ENCODE measurements at regions not wholly inside any gene's neighbourhood (a gene's known extent, or its start where the extent isn't known, plus 50 kb on each side); places are given as distances from the start of the nearest gene placed in this dataset.
"Not testable (repeated sequence)": the region's sequence is repeated elsewhere in the genome, so short reads cannot be mapped to it uniquely, and the experiment has no call there.

GRCh38 chr6:80579391-80580023, 473.0 kb downstream of the BCKDHB start:
- Histone ChIP-seq H3K36me3 (ENCODE audit: insufficient read depth, low read length, poor library complexity, severe bottlenecking) (no peaks in the 10 kb centered on the region), H3K27ac (ENCODE audit: low read depth, low read length, poor library complexity, severe bottlenecking) (no peak overlapping the region), H3K9me3 (ENCODE audit: low read depth, low read length, poor library complexity, severe bottlenecking) (no peaks in the 10 kb centered on the region), H3K27me3 (replicated peaks; ENCODE audit: insufficient read depth, low read depth, low read length, poor library complexity) (no peaks in the 10 kb centered on the region), H3K4me3 (ENCODE audit: low read depth, low read length, poor library complexity, severe bottlenecking) (no peak overlapping the region), H3K4me1 (ENCODE audit: insufficient read depth, low read length, poor library complexity, severe bottlenecking) (no peaks in the 10 kb centered on the region)
- ChIA-PET POLR2A (ENCODE audit: low non-redundant PET) (no interaction called here), CTCF (no interaction called here)
- DNase-seq (ENCODE audit: low spot score): no peak
- intact Hi-C loops (cut with micrococcal nuclease; ENCODE audit: unreplicated experiment): no loop called here
- BruUV-seq (replicated peaks): no TSS peak
- no peak for TF ChIP-seq CTCF (conservative IDR thresholded peaks at IDR 0.05; ENCODE audit: low read depth, low read length)
- TF ChIP-seq EZH2 (IDR thresholded peaks at IDR 0.05; ENCODE audit: borderline replicate concordance, low read depth, low read length, poor library complexity, severe bottlenecking): no peak

DNA sequence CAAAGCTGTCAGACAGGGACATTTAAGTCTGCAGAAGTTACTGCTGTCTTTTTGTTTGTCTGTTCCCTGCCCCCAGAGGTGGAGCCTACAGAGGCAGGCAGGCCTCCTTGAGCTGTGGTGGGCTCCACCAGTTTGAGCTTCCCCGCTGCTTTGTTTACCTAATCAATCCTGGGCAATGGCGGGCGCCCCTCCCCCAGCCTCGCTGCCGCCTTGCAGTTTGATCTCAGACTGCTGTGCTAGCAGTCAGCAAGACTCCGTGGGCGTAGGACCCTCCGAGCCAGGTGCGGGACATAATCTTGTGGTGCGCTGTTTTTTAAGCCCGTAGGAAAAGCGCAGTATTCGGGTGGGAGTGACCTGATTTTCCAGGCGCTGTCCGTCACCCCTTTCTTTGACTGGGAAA, 466.8 kb downstream of the BCKDHB start:
- intact Hi-C loops (cut with micrococcal nuclease; ENCODE audit: unreplicated experiment); H3K4me1 ChIP-seq (ENCODE audit: insufficient read depth, low read length, poor library complexity, severe bottlenecking); BruUV-seq (replicated peaks); CTCF ChIA-PET; H3K9me3 ChIP-seq (ENCODE audit: low read depth, low read length, poor library complexity, severe bottlenecking); H3K27ac ChIP-seq (ENCODE audit: low read depth, low read length, poor library complexity, severe bottlenecking); H3K27me3 ChIP-seq (replicated peaks; ENCODE audit: insufficient read depth, low read depth, low read length, poor library complexity); DNase-seq (ENCODE audit: low spot score); H3K4me3 ChIP-seq (ENCODE audit: low read depth, low read length, poor library complexity, severe bottlenecking); H3K36me3 ChIP-seq (ENCODE audit: insufficient read depth, low read length, poor library complexity, severe bottlenecking); POLR2A ChIA-PET (ENCODE audit: low non-redundant PET): not testable (repeated sequence)

DNA sequence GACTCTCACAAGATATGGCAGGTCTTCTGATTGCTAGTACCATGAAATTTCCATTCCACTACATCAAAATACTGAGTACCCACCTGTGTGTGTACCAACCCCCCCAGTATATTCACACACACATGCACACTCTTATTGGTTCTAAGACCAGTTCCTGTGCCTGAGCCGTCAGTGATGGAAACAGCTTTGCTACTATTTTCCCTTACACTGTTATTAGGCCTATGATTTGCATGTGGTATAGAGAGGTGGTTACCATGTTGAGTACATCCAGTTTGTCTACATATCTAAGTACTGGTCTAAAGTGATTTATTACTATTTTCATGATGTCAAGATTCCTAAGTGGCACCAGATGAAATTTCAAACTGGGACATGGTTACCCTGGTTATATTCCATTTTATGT, 459.9 kb downstream of the BCKDHB start:
- ChIA-PET POLR2A (ENCODE audit: low non-redundant PET) (interaction anchor here (0.6 kb wide), 1 partner anchor 18 kb away, joined by 3 read pairs; no protein-coding TSS in a partner anchor), CTCF (no interaction called here)
- H3K27ac ChIP-seq (ENCODE audit: low read depth, low read length, poor library complexity, severe bottlenecking): no peak overlapping the region
- BruUV-seq (replicated peaks): no TSS peak
- no peak overlapping the region for H3K4me3 ChIP-seq (ENCODE audit: low read depth, low read length, poor library complexity, severe bottlenecking)
- intact Hi-C loops (cut with micrococcal nuclease; ENCODE audit: unreplicated experiment): no loop called here
- no peaks in the 10 kb centered on the region for H3K36me3 ChIP-seq (ENCODE audit: insufficient read depth, low read length, poor library complexity, severe bottlenecking)
- no peaks in the 10 kb centered on the region for H3K27me3 ChIP-seq (replicated peaks; ENCODE audit: insufficient read depth, low read depth, low read length, poor library complexity)
- no peak for TF ChIP-seq CTCF (conservative IDR thresholded peaks at IDR 0.05; ENCODE audit: low read depth, low read length)
- no peak for TF ChIP-seq EZH2 (IDR thresholded peaks at IDR 0.05; ENCODE audit: borderline replicate concordance, low read depth, low read length, poor library complexity, severe bottlenecking)
- no peak for DNase-seq (ENCODE audit: low spot score)
- H3K9me3 ChIP-seq (ENCODE audit: low read depth, low read length, poor library complexity, severe bottlenecking): no peaks in the 10 kb centered on the region
- no peaks in the 10 kb centered on the region for H3K4me1 ChIP-seq (ENCODE audit: insufficient read depth, low read length, poor library complexity, severe bottlenecking)

GRCh38 chr6:80553071-80553740, 446.7 kb downstream of the BCKDHB start:
- Histone ChIP-seq H3K9me3 (ENCODE audit: low read depth, low read length, poor library complexity, severe bottlenecking) (no peaks in the 10 kb centered on the region), H3K4me1 (ENCODE audit: insufficient read depth, low read length, poor library complexity, severe bottlenecking) (no peaks in the 10 kb centered on the region), H3K36me3 (ENCODE audit: insufficient read depth, low read length, poor library complexity, severe bottlenecking) (no peaks in the 10 kb centered on the region), H3K4me3 (ENCODE audit: low read depth, low read length, poor library complexity, severe bottlenecking) (no peak overlapping the region), H3K27ac (ENCODE audit: low read depth, low read length, poor library complexity, severe bottlenecking) (no peak overlapping the region), H3K27me3 (replicated peaks; ENCODE audit: insufficient read depth, low read depth, low read length, poor library complexity) (no peaks in the 10 kb centered on the region)
- intact Hi-C loops (cut with micrococcal nuclease; ENCODE audit: unreplicated experiment): no loop called here
- no peak for TF ChIP-seq CTCF (conservative IDR thresholded peaks at IDR 0.05; ENCODE audit: low read depth, low read length)
- TF ChIP-seq EZH2 (IDR thresholded peaks at IDR 0.05; ENCODE audit: borderline replicate concordance, low read depth, low read length, poor library complexity, severe bottlenecking): no peak
- DNase-seq (ENCODE audit: low spot score): no peak
- ChIA-PET POLR2A (ENCODE audit: low non-redundant PET) (no interaction called here), CTCF (no interaction called here)
- no TSS peak for BruUV-seq (replicated peaks)
